NCI-H2171 treated with DMSO at 0.1 percent for 48 hours (cell line): ENCODE measurements at regions not wholly inside any gene's neighbourhood (a gene's known extent, or its start where the extent isn't known, plus 50 kb on each side); places are given as distances from the start of the nearest gene placed in this dataset.
A peak's percentile ranks its signal among the peaks of the same experiment; 100 is the strongest.
"Not testable (repeated sequence)": the region's sequence is repeated elsewhere in the genome, so short reads cannot be mapped to it uniquely, and the experiment has no call there.

Experiments
- DNase-seq: peaks from one replicate; lab custom pipeline; 2025; lab: John Stamatoyannopoulos, UW

DNA sequence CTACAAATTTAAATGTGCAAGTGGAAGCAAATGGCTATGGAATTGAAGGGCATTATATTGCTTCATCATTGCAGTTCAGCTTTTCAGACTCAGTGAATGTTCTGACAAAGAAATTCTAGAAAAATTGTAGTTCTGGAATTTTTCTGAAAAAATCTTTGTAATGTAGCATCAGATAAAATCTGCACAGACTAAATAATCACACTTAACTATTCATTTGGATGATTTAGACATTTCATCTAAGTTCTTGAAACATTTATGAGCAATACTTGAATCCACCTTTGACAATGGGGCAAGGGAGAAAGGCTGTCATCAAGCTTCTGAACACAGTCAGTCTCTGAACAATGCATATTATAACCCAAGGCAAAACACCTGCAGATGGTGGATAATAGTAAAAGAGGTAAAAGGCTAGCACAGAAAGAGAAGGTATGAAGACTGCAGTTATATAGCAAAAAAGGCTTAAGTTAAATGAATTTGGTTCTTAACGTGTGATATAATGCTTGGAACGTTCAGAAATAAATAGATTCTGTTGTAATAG is 1352.0 kb upstream of the NUDT12 start:
- DNase-seq, result no peak

DNA sequence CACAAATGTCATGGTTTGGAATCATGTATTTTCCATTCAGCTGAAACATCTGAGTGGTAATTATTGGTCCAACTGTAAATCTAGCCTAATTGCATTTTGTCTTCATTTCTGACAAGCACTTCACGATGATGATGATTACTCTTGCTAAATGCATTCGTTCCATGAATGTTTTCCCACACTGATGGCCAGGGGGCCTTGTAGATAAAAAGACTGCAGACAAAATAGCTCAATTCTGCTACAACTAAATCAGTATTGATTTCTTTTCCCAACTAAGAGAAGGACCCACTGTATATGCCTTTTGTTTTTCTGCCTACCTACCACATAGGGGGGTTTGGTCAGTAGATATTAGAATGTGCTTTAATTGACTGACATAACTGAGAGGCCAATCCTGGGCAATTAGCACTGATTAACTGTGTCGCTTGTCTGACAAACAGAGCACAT is 1351.3 kb upstream of the NUDT12 start:
- no peak for DNase-seq

DNA sequence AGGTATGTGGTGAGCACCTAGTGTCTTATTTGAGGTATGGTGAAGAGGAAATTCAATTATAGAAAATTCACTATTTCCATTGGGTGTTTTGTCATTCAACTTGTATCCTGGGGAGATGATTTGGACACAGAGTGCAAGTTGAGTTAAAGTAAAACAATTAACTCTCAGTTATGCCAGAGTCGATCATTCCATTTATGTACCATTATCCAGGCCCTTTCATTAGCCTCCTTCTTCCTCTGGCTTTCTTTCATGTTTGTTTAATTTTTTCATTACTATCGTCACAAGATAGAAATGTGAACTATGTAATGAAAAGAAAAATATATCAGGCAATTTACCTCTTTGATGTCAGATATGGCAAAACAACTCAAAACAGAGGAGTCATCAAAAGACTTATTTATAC is 1347.2 kb upstream of the NUDT12 start:
- DNase-seq, result no peak

DNA sequence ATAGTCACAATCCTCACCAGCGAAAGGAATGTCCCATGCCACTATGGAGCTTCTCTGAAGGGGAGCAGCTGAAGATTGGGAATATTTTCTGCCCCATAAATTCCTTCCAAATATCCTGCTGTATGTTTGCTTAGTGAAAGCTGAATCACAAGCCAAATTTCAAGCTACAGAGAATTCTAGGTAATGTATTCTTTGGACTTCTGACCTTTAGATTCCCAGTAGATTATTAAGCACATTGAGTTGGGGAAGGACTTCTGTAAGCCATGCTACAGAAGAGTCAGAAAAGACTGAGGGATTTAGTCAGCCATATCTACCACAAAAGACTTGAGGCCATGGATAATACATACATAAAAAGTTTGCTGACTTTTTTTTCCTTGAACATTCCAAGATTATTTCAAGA is 1342.0 kb upstream of the NUDT12 start:
- DNase-seq, result no peak

DNA sequence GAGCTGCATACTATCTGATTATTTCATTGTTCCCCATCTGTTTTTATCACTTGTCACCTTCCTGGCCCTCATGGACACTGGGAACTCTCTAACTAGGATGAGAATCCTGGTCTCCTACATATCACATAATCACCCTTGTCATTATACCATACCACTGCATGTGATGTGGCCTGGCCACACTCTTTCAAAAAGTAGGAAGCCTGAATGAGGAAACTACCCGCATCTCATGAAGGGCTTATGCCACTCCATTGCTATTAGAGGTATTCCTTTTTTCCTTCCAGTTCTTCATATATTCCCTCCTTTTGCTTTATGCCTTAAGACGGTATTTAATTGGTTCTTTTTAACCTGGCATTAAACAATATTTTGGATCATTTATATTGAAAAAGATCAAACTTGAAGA is 1341.4 kb upstream of the NUDT12 start:
- no peak for DNase-seq

DNA sequence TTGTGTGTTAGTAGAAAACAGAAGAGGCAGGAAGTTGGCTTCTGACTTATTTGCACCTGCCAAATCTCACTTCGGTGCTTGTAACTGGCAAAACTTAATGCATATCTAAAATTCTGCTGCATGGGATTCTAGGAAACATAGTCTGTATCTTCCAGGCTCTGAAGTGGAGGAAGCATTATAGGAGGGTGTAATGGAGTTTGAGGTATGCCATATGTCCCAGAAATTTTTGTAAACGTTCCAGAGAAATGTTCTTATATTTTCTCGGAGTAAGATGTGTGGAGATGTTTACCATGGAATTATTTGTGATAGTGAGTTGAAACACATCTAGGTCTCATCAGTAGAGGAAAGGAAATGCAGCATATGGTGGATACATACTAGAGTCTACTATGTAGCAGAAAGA is 1329.0 kb upstream of the NUDT12 start:
- DNase-seq, result no peak

DNA sequence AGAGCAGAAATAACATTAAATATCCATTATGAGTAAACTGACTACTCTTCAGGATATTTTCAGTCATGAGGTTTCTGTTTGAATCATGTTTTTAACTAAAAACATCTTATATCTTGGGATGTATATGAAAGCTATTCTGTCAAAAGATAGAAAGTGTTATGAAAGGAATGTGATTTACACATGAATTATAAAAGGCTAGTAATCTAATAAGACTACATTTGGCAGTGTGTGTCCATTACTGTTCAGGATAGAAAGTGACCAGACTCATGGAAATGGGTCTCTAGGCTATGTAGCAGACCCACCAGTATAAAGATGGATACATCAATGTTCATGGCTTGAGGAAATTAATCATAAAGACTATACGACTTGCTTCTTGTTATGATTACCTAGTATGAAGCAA is 1328.2 kb upstream of the NUDT12 start:
- DNase-seq, result no peak

DNA sequence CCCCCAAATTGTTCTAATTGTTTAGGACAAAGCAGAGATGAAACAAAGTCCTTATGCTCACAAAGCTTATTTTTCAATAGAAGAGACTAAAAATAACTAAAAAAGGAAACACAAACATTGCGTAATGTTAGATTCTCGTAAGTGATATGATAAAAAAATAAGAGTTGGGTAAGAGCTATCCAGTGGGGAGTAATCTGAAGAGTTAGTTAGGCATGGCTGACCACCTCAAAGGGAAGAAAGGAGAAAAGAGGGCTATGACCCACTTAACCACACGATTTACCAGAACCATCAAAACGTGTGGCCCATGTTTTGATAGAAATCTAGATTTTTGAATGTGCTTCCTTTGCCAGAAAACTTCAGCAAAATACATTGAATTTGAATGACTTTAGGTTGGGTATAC is 1296.8 kb upstream of the NUDT12 start:
- no peak for DNase-seq

DNA sequence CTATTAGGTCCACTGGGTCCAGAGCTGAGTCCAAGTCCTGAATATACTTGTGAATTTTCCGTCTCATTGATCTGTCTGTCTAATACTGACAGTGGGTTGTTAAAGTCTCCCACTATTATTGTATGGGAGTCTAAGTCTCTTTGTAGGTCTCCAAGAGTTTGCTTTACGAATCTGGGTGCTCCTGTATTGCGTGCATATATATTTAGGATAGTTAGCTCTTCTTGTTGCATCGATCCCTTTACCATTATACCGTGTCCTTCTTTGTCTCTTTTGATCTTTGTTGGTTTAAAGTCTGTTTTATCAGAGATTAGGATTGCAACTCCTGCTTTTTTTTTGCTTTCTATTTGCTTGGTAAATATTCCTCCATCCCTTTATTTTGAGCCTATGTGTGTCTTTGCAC is 1289.5 kb upstream of the NUDT12 start:
- DNase-seq, result not testable (repeated sequence)

DNA sequence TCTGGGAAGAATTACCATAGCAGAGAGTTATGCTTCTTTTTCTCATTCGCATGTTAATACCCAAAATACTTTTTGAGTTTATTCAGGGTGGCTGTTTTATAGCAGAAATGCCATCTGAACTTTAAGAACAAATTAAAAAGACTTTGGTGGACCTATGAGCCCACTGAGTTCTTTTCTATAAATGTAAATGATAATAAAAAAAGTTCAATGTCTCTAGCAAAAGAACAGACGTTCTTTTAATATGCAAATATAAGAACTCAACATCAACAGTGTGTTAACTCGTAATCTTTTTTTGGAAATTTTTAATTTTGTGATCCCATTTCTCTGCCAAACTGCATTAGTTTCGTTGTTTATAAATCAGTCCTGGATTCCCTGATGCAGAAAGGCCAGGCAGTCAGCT is 1283.0 kb upstream of the NUDT12 start:
- DNase-seq, result no peak

DNA sequence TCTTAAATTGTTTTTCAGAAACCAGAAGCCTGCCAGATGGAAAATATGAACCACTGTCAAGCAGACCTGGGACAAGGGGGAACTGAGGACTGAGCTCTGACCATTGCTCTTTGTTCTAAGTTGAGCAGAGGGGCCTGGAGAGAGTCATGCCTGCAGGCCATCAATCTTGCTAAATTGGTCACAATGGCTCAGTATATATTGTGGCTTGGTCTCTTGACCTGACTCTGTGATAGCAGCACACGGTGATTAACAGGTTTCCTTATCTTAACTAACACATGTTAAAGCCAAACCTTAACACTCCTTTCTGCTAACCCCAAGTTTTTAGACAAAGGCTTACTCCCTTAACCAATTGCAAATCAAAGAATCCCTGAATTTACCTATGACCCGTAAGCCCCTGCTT is 1281.2 kb upstream of the NUDT12 start:
- no peak for DNase-seq

DNA sequence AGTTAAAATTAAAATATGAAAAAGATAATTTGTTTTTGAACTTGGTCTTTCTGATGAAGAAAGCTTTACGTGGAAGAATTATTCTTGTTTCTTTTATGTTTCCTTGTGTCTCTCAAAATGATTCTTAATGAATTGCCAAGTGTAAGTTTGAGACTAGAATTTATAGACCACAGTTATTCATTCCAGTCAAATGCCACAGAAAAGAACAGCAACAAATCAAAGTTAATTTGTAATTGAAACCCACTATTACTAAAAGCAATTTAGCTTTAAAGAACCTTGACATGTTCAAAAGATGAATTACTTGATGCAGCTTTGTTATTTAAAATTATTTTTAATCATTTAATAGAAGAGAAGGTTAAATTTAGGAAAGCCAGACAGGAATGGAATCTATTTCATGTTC is 1277.7 kb upstream of the NUDT12 start:
- DNase-seq, result no peak

DNA sequence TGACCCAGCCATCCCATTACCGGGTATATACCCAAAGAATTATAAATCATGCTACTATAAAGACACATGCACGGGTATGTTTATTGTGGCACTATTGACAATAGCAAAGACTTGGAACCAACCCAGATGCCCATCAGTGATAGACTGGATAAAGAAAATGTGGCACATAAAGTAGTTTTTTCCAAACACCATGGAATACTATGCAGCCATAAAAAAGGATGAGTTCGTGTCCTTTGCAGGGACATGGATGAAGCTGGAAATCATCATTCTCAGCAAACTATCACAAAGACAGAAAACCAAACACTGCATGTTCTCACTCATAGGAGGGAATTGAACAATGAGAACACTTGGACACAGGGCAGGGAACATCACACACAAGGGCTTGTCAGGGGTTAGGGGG is 1268.9 kb upstream of the NUDT12 start:
- DNase-seq, result not testable (repeated sequence)

DNA sequence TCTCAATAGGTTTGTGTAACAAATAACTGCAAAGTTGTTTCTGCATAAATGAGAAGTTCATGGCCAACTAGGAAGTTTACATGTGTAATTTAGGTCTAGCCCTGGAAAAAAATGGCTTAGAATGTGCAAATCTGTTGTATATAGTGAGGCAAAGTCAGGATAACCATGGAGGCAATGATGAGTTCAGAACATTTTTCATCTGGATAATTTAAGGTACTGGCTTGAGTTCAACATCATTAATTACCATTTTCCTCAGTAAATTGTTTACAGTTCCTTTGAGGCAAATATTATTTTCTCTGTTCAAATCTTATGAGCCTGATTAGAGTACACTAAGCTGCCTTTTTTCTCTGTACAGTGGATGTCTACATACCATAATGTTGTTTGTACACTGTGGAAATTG is 1259.0 kb upstream of the NUDT12 start:
- no peak for DNase-seq

DNA sequence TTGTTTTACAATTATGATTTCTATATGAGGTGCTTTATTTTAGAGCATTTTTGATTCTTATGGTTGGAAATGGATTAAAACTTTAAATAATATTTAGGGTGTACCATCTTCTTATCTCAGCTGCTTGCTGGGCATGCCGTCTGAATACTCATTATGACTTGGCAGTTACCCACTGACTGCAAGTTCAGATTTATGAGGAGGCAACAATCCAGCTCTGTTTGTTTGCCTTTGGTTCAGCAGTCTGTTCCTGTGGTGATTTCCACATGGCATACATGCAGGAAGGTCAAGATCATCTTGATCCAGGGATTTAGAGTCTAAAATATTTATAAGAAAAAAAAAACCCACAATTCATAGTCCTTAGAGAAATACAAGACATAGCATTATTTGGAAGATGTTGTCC is 1254.5 kb upstream of the NUDT12 start:
- no peak for DNase-seq

DNA sequence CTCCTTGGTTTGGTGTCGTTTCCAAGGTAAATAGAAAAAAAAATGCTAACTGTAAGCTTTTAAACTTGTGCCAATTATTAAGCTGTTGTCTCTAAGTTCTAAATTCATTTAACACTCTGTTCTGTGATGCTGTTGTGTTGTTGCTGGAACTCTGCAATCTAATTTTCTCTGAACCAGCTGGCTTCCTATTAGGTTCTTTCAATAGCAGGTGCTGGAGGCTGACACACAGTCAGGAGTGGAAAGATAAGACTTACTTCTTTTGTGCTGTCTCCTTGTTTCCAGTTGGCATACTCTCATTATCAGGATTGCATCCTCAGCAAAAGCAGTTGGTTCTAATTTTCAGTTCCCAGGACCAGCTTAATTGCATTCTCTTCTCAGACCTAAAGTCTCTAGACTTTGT is 1252.6 kb upstream of the NUDT12 start:
- peak; percentile 29 for DNase-seq

DNA sequence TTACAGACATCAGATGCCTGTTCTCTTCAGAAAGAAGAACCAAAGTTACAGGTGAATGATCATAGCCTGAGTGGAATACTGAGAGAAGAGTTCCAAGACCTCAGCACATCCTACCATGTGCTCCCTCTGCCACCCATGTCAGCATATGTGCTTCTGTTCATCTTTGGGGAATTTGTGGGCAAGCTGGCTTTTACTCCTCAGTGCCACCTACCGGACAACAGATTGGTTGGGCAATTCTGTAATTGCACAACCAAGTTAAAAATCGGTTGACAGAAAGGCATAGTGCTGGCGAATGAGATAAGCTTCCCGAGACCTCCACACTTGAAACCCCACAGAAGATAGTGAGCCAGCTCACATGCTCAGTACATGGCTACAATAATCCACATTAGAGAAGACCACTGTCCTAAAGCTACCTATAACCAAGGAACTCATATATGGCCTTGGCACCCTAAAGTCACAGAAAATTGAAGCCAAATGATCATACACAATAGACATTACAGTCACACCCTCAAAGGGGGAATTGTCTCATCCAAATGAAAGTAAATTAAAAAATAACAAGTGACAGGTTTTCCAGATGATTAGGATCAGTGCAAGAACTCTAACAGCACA is 1238.0 kb upstream of the NUDT12 start:
- no peak for DNase-seq

DNA sequence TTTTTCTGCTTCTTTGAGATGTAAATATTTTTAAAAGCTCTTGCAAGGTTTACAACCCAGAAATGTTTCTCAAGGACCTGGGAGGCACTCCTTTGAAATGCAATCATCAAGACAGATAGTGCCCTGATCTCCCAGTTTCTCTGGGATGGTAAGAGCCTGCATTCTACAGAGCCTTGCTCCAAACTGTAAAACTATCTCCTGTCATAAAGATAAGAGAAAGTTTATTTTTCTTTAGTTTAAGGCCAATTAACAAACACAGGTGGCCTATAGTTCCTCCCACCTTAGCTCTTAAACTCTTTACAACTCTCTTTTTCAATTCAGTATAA is 1231.1 kb upstream of the NUDT12 start:
- no peak for DNase-seq

DNA sequence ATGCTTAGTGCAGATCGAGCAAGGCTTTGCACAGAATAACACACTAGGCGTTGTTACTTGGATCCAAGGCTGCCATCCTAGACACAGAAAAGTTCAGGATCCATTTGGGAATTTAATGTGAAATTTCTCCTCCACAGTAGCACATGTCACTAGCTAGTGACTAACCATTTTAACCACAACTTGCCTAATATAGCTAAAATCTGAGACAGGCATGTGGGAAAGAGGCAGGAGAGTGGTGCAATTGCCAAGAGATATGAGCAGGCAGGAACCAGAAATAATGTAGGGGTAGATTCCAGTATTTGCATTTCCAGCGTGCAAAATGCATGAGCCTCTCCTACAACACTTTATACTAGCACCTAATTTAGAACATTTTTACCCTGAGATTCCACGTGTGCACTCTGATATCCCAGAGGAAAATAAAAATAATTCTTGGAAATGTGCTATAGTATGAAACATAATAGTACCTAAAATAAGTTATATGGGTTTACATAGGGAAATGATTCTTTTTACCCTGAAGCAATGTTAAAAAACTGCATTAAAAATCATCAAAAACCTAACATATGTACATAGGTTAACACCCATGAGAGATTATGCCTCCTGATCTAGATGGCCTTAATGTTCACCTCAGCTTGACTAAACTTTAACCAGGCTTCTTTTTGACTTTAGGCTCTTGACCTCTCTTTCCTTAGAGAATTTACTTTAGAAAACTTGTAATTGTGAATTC is 1230.6 kb upstream of the NUDT12 start:
- no peak for DNase-seq

DNA sequence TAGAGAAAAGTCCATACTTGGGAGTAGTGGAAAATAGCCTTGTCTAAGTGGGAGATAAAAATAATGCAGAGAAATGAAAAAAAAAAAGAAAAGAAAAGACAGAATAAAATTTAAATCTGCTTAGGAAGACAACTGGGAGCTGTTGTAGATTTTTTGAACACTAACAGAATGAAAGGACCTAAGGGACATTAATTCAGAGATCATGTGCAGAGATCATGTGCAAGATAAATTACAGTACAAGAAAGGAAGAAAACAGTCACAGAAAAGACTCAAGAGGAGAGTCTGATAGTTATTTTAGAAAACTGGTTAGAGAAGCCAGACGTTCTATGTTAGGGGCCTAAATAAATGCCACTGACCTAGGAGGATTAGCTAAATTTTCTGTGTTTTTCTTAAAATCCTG is 1226.8 kb upstream of the NUDT12 start:
- DNase-seq, result no peak

DNA sequence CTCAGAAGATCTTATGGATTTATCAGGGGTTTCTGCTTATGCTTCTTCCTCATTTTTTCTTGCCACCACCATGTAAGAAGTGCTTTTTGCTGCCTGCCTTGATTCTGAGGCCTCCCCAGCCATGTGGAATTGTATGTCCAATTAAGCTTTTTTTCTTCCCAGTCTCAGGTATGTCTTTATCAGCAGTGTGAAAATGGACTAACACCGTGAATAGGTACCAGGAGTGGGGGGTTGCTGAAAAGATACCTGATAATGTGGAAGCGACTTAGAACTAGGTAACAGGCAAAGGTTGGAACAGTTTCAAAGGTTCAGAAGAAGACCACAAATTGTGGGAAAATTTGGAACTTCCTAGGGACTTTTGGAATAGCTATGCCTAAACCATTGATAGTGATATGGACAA is 1222.5 kb upstream of the NUDT12 start:
- DNase-seq, result no peak

DNA sequence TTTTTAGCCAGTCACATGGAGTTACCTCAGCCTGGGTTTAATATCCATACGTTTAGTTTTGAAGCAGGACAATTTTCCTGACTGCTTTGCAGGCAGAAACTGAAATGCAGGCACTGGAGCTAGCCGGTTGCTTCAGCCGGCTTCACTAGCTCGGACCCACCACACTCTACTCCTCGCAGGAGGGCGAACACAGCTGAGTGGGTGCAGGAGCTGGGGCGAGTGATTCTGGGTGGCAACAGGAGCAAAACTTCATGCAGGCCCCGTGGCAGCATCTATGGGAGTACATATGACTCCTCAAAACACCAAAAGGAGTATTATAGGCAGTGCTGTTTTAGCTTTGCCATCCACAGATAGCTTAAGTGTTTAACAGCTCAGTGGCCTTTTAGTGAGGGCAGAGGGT is 1211.8 kb upstream of the NUDT12 start:
- DNase-seq, result no peak

DNA sequence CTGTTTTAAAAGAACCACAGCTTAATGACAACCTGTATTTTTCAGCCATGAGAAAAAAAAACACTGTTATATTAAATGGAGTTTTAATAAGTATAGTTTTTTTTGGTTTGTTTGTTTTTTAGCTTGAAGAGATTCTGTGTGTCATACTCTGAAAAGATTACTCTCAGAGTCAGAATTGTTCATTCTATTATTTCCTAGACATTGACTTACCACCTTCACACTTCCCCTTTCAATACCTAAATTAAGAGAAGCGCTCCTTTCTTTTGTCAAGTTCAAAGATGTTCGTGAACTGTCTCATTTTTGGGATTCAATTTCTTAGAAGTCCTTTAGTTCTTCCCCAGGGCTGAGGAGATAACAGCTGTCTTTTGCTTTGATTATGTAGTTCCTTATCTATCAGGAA is 1201.6 kb upstream of the NUDT12 start:
- no peak for DNase-seq

DNA sequence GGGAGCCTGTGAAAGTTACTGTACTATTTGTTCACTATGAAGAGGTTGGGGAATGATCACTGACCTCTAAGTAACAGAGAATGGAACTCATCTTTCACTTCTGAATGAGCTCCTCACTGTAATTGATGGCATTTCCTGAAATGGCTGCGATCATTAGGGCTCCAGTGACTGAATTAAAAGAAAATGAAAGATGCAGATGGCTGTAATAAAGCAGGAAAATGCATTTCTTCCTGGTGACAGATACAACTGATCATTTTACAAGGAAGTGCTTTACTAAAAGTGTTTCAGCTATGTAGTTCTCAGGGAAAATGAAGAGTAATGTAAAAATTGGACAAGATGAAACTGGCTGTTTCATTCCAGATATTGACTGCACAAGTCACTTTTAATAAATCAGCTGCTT is 1200.6 kb upstream of the NUDT12 start:
- DNase-seq, result no peak
